ENCODE measurements at regions not wholly inside any gene's neighbourhood (a gene's known extent, or its start where the extent isn't known, plus 50 kb on each side); places are given as distances from the start of the nearest gene placed in this dataset.

- no peaks in the 10 kb centered on the region for H3K27me3 ChIP-seq (ENCODE audit: insufficient read depth, low read depth, low read length)
- no peak overlapping the region for H3K9ac ChIP-seq (ENCODE audit: low read length)
- TF ChIP-seq EZH2 (IDR thresholded peaks at IDR 0.05; ENCODE audit: borderline replicate concordance, insufficient read depth, low read length, poor library complexity, severe bottlenecking) (no peak), RAD21 (conservative IDR thresholded peaks at IDR 0.05) (no peak), CTCF (IDR thresholded peaks at IDR 0.05; ENCODE audit: poor library complexity, severe bottlenecking) (no peak), EP300 (conservative IDR thresholded peaks at IDR 0.05; ENCODE audit: poor library complexity, severe bottlenecking) (no peak), SMC3 (conservative IDR thresholded peaks at IDR 0.05; ENCODE audit: poor library complexity) (no peak), POLR2AphosphoS5 (IDR thresholded peaks at IDR 0.05) (no peak), REST (IDR thresholded peaks at IDR 0.05; ENCODE audit: borderline replicate concordance) (no peak), TAF1 (IDR thresholded peaks at IDR 0.05; ENCODE audit: low read depth) (no peak), MXI1 (conservative IDR thresholded peaks at IDR 0.05; ENCODE audit: poor library complexity, severe bottlenecking) (no peak)
- H3K36me3 ChIP-seq (ENCODE audit: insufficient read depth, low read length): no peaks in the 10 kb centered on the region
- no peaks in the 10 kb centered on the region for H4K20me1 ChIP-seq (ENCODE audit: insufficient read depth)
- no peaks in the 10 kb centered on the region for H3K9me2 ChIP-seq (ENCODE audit: insufficient read depth, low read length)
- no peaks in the 10 kb centered on the region for H3K9me3 ChIP-seq (ENCODE audit: low read length)
- no peak overlapping the region for H3K27ac ChIP-seq (ENCODE audit: low read length)
- no peaks in the 10 kb centered on the region for H3F3A ChIP-seq (ENCODE audit: insufficient read depth, low read length, poor library complexity, severe bottlenecking)
- no peak overlapping the region for H2AFZ ChIP-seq (ENCODE audit: low read depth, low read length)
- no peak overlapping the region for H3K4me3 ChIP-seq (ENCODE audit: low read length)
- H3K79me2 ChIP-seq (replicated peaks; ENCODE audit: insufficient read depth, low read length): no peaks in the 10 kb centered on the region
- H3K4me2 ChIP-seq (ENCODE audit: low read length): no peak overlapping the region
Measured at GRCh38 chr7:17462131-17462631, 163.7 kb downstream of the AHR start.

- no peak overlapping the region for H3K27ac ChIP-seq (ENCODE audit: low read length)
- H3K4me2 ChIP-seq (ENCODE audit: low read length): no peak overlapping the region
Measured at GRCh38 chr7:17463511-17464085, 165.1 kb downstream of the AHR start.

More at GRCh38 chr7:17463511-17464085, 165.1 kb downstream of the AHR start:
- H3F3A ChIP-seq (ENCODE audit: insufficient read depth, low read length, poor library complexity, severe bottlenecking): no peaks in the 10 kb centered on the region
- H3K9me2 ChIP-seq (ENCODE audit: insufficient read depth, low read length): no peaks in the 10 kb centered on the region
- no peak overlapping the region for H3K9ac ChIP-seq (ENCODE audit: low read length)
- H3K27me3 ChIP-seq (ENCODE audit: insufficient read depth, low read depth, low read length): no peaks in the 10 kb centered on the region
- TF ChIP-seq SMC3 (conservative IDR thresholded peaks at IDR 0.05; ENCODE audit: poor library complexity) (no peak), TAF1 (IDR thresholded peaks at IDR 0.05; ENCODE audit: low read depth) (no peak), MXI1 (conservative IDR thresholded peaks at IDR 0.05; ENCODE audit: poor library complexity, severe bottlenecking) (no peak), POLR2AphosphoS5 (IDR thresholded peaks at IDR 0.05) (no peak), CTCF (IDR thresholded peaks at IDR 0.05; ENCODE audit: poor library complexity, severe bottlenecking) (no peak), REST (IDR thresholded peaks at IDR 0.05; ENCODE audit: borderline replicate concordance) (no peak), RAD21 (conservative IDR thresholded peaks at IDR 0.05) (no peak), EZH2 (IDR thresholded peaks at IDR 0.05; ENCODE audit: borderline replicate concordance, insufficient read depth, low read length, poor library complexity, severe bottlenecking) (no peak), EP300 (conservative IDR thresholded peaks at IDR 0.05; ENCODE audit: poor library complexity, severe bottlenecking) (no peak)
- H4K20me1 ChIP-seq (ENCODE audit: insufficient read depth): no peaks in the 10 kb centered on the region
- H3K9me3 ChIP-seq (ENCODE audit: low read length): no peaks in the 10 kb centered on the region
- no peak overlapping the region for H2AFZ ChIP-seq (ENCODE audit: low read depth, low read length)
- no peaks in the 10 kb centered on the region for H3K36me3 ChIP-seq (ENCODE audit: insufficient read depth, low read length)
- H3K4me3 ChIP-seq (ENCODE audit: low read length): no peak overlapping the region
- H3K79me2 ChIP-seq (replicated peaks; ENCODE audit: insufficient read depth, low read length): no peaks in the 10 kb centered on the region
